Activated B cell treated with CpG ODN at 0.5 μM for 24 hours (primary cell): ENCODE measurements at regions not wholly inside any gene's neighbourhood (a gene's known extent, or its start where the extent isn't known, plus 50 kb on each side); places are given as distances from the start of the nearest gene placed in this dataset.

ENCODE experiments used
- ATAC-seq: fragments of 200-7000 bp; cut with Tn5 transposase; one replicate; pipeline ENCODE4 v1.10.0; 2021; ENCODE audit warnings: low read depth, mild to moderate bottlenecking, moderate library complexity
- CTCF ChIA-PET: fragments of 350-600 bp; sonication (Branson Sonifier 250); formaldehyde crosslinking; loops from one replicate; lab custom pipeline; 2021; ENCODE audit warnings: antibody characterized with exemption; lab: Charles Lee
- POLR2A ChIA-PET: fragments of 350-600 bp; sonication (Branson Sonifier 250); formaldehyde crosslinking; loops from one replicate; lab custom pipeline; 2021; ENCODE audit warnings: antibody characterized with exemption; lab: Charles Lee
- DNase-seq: peaks from one replicate; pipeline ENCODE4 v3.0.0; 2022
- H3K27ac Mint-ChIP-seq: one replicate; pipeline ENCODE4 v1.8.0; 2020; ENCODE audit warnings: mixed read lengths
- H3K27me3 Mint-ChIP-seq: one replicate; pipeline ENCODE4 v1.8.0; 2021; ENCODE audit warnings: mixed read lengths
- H3K36me3 Mint-ChIP-seq: one replicate; pipeline ENCODE4 v1.8.0; 2021; ENCODE audit warnings: low read depth, mixed read lengths
- H3K4me1 Mint-ChIP-seq: one replicate; pipeline ENCODE4 v1.8.0; 2021; ENCODE audit warnings: mixed read lengths
- H3K4me3 Mint-ChIP-seq: one replicate; pipeline ENCODE4 v1.8.0; 2020; ENCODE audit warnings: mild to moderate bottlenecking, mixed read lengths
- H3K9me3 Mint-ChIP-seq: one replicate; pipeline ENCODE4 v1.8.0; 2020; ENCODE audit warnings: mixed read lengths
- intact Hi-C: fragments of 100-400 bp; cut with micrococcal nuclease; formaldehyde crosslinking; loops from one replicate; pipeline ENCODE4 v1.15.1; 2024
- TF ChIP-seq, protein P1 (sequence below): fragments of 200-600 bp; IDR thresholded peaks from one replicate; pipeline ENCODE4 v1.8.0; 2022; ENCODE audit warnings: antibody characterized with exemption, mild to moderate bottlenecking

DNA sequence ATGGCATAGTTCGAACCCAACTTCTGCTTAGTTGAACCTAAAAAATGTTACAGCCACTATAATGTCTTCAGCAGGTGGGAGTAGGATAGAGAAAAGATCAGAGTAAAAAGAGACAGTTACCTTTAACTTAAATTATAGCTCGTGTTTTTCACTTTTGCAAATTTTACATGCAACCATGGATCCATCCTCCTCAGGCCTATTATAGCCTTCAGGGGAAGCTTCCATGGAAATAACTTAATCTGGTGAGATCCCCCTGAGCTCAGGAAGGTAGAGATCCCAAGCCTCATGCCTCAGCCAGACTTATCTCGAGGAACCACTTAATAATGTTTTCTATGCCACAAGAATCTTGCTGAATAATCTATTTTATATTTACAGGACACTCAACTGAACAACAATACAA lies 159.4 kb upstream of the FAM3C start:
- Mint-ChIP-seq H3K27me3 (peaks cover 1% of the 10 kb centered on the region), H3K27ac (no peak overlapping the region), H3K4me1 (no peaks in the 10 kb centered on the region), H3K36me3 (no peaks in the 10 kb centered on the region), H3K9me3 (no peaks in the 10 kb centered on the region), H3K4me3 (no peak overlapping the region)
- ChIA-PET POLR2A (no interaction called here), CTCF (interaction anchor here (0.5 kb wide), 1 partner anchor 787 kb away, joined by 3 read pairs; no protein-coding TSS in a partner anchor)
- DNase-seq (no peak), ATAC-seq (no peak)
- TF ChIP-seq, protein P1, sequence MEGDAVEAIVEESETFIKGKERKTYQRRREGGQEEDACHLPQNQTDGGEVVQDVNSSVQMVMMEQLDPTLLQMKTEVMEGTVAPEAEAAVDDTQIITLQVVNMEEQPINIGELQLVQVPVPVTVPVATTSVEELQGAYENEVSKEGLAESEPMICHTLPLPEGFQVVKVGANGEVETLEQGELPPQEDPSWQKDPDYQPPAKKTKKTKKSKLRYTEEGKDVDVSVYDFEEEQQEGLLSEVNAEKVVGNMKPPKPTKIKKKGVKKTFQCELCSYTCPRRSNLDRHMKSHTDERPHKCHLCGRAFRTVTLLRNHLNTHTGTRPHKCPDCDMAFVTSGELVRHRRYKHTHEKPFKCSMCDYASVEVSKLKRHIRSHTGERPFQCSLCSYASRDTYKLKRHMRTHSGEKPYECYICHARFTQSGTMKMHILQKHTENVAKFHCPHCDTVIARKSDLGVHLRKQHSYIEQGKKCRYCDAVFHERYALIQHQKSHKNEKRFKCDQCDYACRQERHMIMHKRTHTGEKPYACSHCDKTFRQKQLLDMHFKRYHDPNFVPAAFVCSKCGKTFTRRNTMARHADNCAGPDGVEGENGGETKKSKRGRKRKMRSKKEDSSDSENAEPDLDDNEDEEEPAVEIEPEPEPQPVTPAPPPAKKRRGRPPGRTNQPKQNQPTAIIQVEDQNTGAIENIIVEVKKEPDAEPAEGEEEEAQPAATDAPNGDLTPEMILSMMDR, result no peak
- intact Hi-C loops, result no loop called here

- ATAC-seq (peak; percentile 90), DNase-seq (no peak)
- Mint-ChIP-seq H3K27me3 (no peaks in the 10 kb centered on the region), H3K27ac (no peak overlapping the region), H3K4me3 (no peak overlapping the region), H3K36me3 (no peaks in the 10 kb centered on the region), H3K4me1 (peaks cover 10% of the 10 kb centered on the region), H3K9me3 (no peaks in the 10 kb centered on the region)
- TF ChIP-seq, protein P1, result peak; percentile 54
- POLR2A ChIA-PET, result interaction anchor here (1.2 kb wide), 1 partner anchor 181 kb away, joined by 6 read pairs; no protein-coding TSS in a partner anchor
- CTCF ChIA-PET, result interaction anchor here (0.8 to 3.8 kb wide), 13 partner anchors 149 to 445 kb away, joined by 3 to 106 read pairs (median 4); partner anchors contain the start of gene FAM3C
- intact Hi-C loops, result loop anchor here (1.0 to 5.0 kb wide), 9 partner anchors 37 to 755 kb away; partner anchors contain the start of gene FAM3C
These were observed 151.5 kb upstream of the FAM3C start for GRCh38 chr7:121547544-121548092.

DNA sequence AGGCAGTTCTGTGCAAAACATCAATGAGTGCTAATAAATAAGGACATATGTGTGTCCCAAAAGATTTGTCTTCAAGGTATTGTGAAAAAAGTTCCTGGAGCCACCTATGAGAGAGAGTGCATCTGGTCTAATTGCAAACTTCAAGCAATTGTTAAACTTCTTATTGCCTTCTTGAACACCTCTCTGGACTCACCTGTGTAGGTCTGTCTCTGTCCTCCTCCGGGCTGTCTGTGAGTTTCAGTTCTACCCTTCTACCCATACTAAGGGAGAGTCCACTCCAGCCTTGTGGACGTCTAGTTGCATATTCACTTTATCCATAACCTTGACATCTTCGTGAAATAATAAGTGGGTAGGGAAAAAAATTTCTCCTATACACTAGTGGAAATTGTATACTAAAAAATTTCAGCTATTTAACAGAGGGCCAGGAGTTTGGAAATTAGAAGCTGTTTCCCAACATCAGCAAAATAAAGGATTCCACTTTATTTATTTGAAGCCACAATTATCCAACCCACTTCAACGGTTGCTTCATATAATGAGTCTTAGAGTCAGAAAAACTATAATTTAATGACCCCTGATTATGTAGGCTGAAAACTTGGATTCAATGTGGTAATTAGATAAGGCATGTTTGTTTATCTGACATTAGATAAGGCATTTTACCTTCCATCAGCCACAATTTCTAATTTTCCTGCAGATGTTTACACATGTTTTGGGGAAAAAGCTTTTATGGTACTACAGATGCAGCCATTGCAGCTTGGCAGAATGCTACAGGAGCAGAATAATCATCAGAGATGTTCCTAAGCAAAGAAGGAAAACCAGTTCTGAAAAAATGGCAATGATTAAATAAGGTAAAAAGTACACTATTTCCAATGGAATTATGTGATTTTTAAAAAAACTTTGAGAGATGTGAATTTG lies 150.8 kb upstream of the FAM3C start:
- POLR2A ChIA-PET, result interaction anchor here (1.2 kb wide), 1 partner anchor 180 kb away, joined by 6 read pairs; no protein-coding TSS in a partner anchor
- no peak for ATAC-seq
- Mint-ChIP-seq H3K36me3 (no peaks in the 10 kb centered on the region), H3K4me1 (peaks cover 10% of the 10 kb centered on the region), H3K9me3 (no peaks in the 10 kb centered on the region), H3K4me3 (no peak overlapping the region), H3K27me3 (no peaks in the 10 kb centered on the region), H3K27ac (no peak overlapping the region)
- DNase-seq, result no peak
- intact Hi-C loops, result loop anchor here (1.0 to 5.0 kb wide), 9 partner anchors 37 to 755 kb away; partner anchors contain the start of gene FAM3C
- CTCF ChIA-PET, result interaction anchor here (0.8 to 3.8 kb wide), 12 partner anchors 148 to 446 kb away, joined by 3 to 106 read pairs (median 4); partner anchors contain the start of gene FAM3C
- TF ChIP-seq, protein P1, result no peak

- TF ChIP-seq, protein P1, result no peak
- Mint-ChIP-seq H3K4me1 (peaks cover 10% of the 10 kb centered on the region), H3K4me3 (no peak overlapping the region), H3K9me3 (no peaks in the 10 kb centered on the region), H3K36me3 (no peaks in the 10 kb centered on the region), H3K27me3 (no peaks in the 10 kb centered on the region), H3K27ac (no peak overlapping the region)
- ChIA-PET CTCF (interaction anchor here (0.5 to 4.2 kb wide), 4 partner anchors 25 to 179 kb away, joined by 3 to 29 read pairs (median 4); no protein-coding TSS in a partner anchor), POLR2A (interaction anchor here (1.0 kb wide), 1 partner anchor 216 kb away, joined by 3 read pairs; no protein-coding TSS in a partner anchor)
- intact Hi-C loops, result loop anchor here (5.0 kb wide), 1 partner anchor 753 kb away; no protein-coding TSS in a partner anchor
- DNase-seq (no peak), ATAC-seq (no peak)
These were observed 149.3 kb upstream of the FAM3C start for GRCh38 chr7:121545418-121545817.
